Endothelial cell of umbilical vein (primary cell): ENCODE measurements at regions not wholly inside any gene's neighbourhood (a gene's known extent, or its start where the extent isn't known, plus 50 kb on each side); places are given as distances from the start of the nearest gene placed in this dataset.

ENCODE experiments used
- CTCF ChIP-seq, 2 donors: IDR thresholded peaks; 1 replicate in 1 of 2; 2 replicates in 1 of 2; pipeline ENCODE4 v1.5.1; 2011; ENCODE audit warnings: low read length in 2 of 2, mild to moderate bottlenecking in 2 of 2, moderate library complexity in 2 of 2, control low read depth in 1 of 2, inconsistent platforms in 1 of 2, low read depth in 1 of 2; ENCODE audit not compliant: insufficient read depth in 1 of 2; ENCODE audit errors: extremely low read depth in 1 of 2
- MAX ChIP-seq: IDR thresholded peaks from 2 replicates; pipeline ENCODE4 v1.6.1; 2011; ENCODE audit not compliant: insufficient read depth, insufficient read length
- MYC ChIP-seq: IDR thresholded peaks from one replicate; pipeline ENCODE4 v1.6.1; 2011; ENCODE audit warnings: mild to moderate bottlenecking, low read depth, low read length
- POLR2AphosphoS5 ChIP-seq: IDR thresholded peaks from 2 replicates; pipeline ENCODE4 v1.6.1; 2012; ENCODE audit warnings: low read depth, mild to moderate bottlenecking, control low read depth, low read length, moderate library complexity; ENCODE audit not compliant: insufficient read depth

GRCh38 chr6:153214436-153214835 lies 83.4 kb upstream of the RGS17 start:
- no peak for TF ChIP-seq MYC
- TF ChIP-seq CTCF (IDR thresholded peaks at IDR 0.05; ENCODE audit: extremely low read depth in 1 of 2, insufficient read depth in 1 of 2, low read depth in 1 of 2, low read length in 2 of 2) = no peak
- no peak for TF ChIP-seq POLR2AphosphoS5
- no peak for TF ChIP-seq MAX
